Rectal smooth muscle tissue (tissue), 1 donor: ENCODE measurements at regions not wholly inside any gene's neighbourhood (a gene's known extent, or its start where the extent isn't known, plus 50 kb on each side); places are given as distances from the start of the nearest gene placed in this dataset.
"Not testable (repeated sequence)": the region's sequence is repeated elsewhere in the genome, so short reads cannot be mapped to it uniquely, and the experiment has no call there.

ENCODE experiments used
- H3K27ac ChIP-seq: one replicate; pipeline ENCODE4 v1.7.0; 2013; ENCODE audit warnings: low read depth, low read length, inconsistent platforms
- H3K27me3 ChIP-seq: one replicate; pipeline ENCODE4 v1.7.0; 2013; ENCODE audit warnings: low read length; ENCODE audit not compliant: control insufficient read depth, insufficient read depth
- H3K36me3 ChIP-seq: one replicate; pipeline ENCODE4 v1.7.0; 2013; ENCODE audit warnings: low read length; ENCODE audit not compliant: control insufficient read depth, insufficient read depth
- H3K4me1 ChIP-seq: one replicate; pipeline ENCODE4 v1.7.0; 2013; ENCODE audit warnings: low read length; ENCODE audit not compliant: control insufficient read depth, insufficient read depth
- H3K4me3 ChIP-seq: one replicate; pipeline ENCODE4 v1.7.0; 2013; ENCODE audit warnings: low read length
- H3K9ac ChIP-seq: one replicate; pipeline ENCODE4 v1.7.0; 2013; ENCODE audit warnings: low read length

GRCh38 chr5:89630064-89630463 lies 747.1 kb upstream of the MEF2C start:
- not testable (repeated sequence) for H3K36me3 ChIP-seq, H3K4me1 ChIP-seq, H3K9ac ChIP-seq, H3K4me3 ChIP-seq, H3K27ac ChIP-seq, H3K27me3 ChIP-seq

GRCh38 chr5:89628876-89629635 lies 746.1 kb upstream of the MEF2C start:
- no peak overlapping the region for H3K9ac ChIP-seq
- H3K27me3 ChIP-seq = no peaks in the 10 kb centered on the region
- no peaks in the 10 kb centered on the region for H3K36me3 ChIP-seq
- H3K4me1 ChIP-seq = no peaks in the 10 kb centered on the region
- no peak overlapping the region for H3K27ac ChIP-seq
- H3K4me3 ChIP-seq = no peak overlapping the region

GRCh38 chr5:89615839-89616518 lies 733.0 kb upstream of the MEF2C start:
- H3K27me3 ChIP-seq = no peaks in the 10 kb centered on the region
- H3K9ac ChIP-seq = no peak overlapping the region

GRCh38 chr5:89613222-89613956 lies 730.4 kb upstream of the MEF2C start:
- H3K36me3 ChIP-seq = no peaks in the 10 kb centered on the region
- H3K27me3 ChIP-seq = no peaks in the 10 kb centered on the region
- H3K4me1 ChIP-seq = no peaks in the 10 kb centered on the region
- no peak overlapping the region for H3K4me3 ChIP-seq
- H3K9ac ChIP-seq = no peak overlapping the region
- H3K27ac ChIP-seq = no peak overlapping the region

More at GRCh38 chr5:89615839-89616518, 733.0 kb upstream of the MEF2C start:
- no peaks in the 10 kb centered on the region for H3K4me1 ChIP-seq
- H3K27ac ChIP-seq = no peak overlapping the region
- no peak overlapping the region for H3K4me3 ChIP-seq
- no peaks in the 10 kb centered on the region for H3K36me3 ChIP-seq

GRCh38 chr5:89606939-89607534 lies 724.1 kb upstream of the MEF2C start:
- Histone ChIP-seq H3K36me3 (no peaks in the 10 kb centered on the region), H3K4me3 (no peak overlapping the region), H3K9ac (no peak overlapping the region), H3K27me3 (no peaks in the 10 kb centered on the region), H3K27ac (no peak overlapping the region), H3K4me1 (no peaks in the 10 kb centered on the region)

- no peak overlapping the region for H3K9ac ChIP-seq
- no peaks in the 10 kb centered on the region for H3K36me3 ChIP-seq
- no peak overlapping the region for H3K4me3 ChIP-seq
- H3K27ac ChIP-seq = no peak overlapping the region
- H3K4me1 ChIP-seq = no peaks in the 10 kb centered on the region
- no peaks in the 10 kb centered on the region for H3K27me3 ChIP-seq
These were observed 721.4 kb upstream of the MEF2C start for GRCh38 chr5:89604342-89604741.

GRCh38 chr5:89601880-89602279 lies 718.9 kb upstream of the MEF2C start:
- Histone ChIP-seq H3K4me1 (no peaks in the 10 kb centered on the region), H3K4me3 (no peak overlapping the region), H3K27me3 (no peaks in the 10 kb centered on the region), H3K27ac (no peak overlapping the region), H3K36me3 (no peaks in the 10 kb centered on the region), H3K9ac (no peak overlapping the region)

GRCh38 chr5:89597878-89598277 lies 714.9 kb upstream of the MEF2C start:
- H3K4me1 ChIP-seq = no peaks in the 10 kb centered on the region

GRCh38 chr5:89596821-89597220 lies 713.8 kb upstream of the MEF2C start:
- no peak overlapping the region for H3K27ac ChIP-seq
- no peaks in the 10 kb centered on the region for H3K36me3 ChIP-seq
- H3K27me3 ChIP-seq = no peaks in the 10 kb centered on the region
- H3K4me3 ChIP-seq = no peak overlapping the region
- no peak overlapping the region for H3K9ac ChIP-seq
- H3K4me1 ChIP-seq = no peaks in the 10 kb centered on the region

More at GRCh38 chr5:89597878-89598277, 714.9 kb upstream of the MEF2C start:
- Histone ChIP-seq H3K27me3 (no peaks in the 10 kb centered on the region), H3K9ac (no peak overlapping the region), H3K4me3 (no peak overlapping the region), H3K27ac (no peak overlapping the region), H3K36me3 (no peaks in the 10 kb centered on the region)

GRCh38 chr5:89595056-89595455 lies 712.1 kb upstream of the MEF2C start:
- H3K4me1 ChIP-seq = no peaks in the 10 kb centered on the region
- no peak overlapping the region for H3K4me3 ChIP-seq
- no peaks in the 10 kb centered on the region for H3K27me3 ChIP-seq
- H3K36me3 ChIP-seq = no peaks in the 10 kb centered on the region
- H3K9ac ChIP-seq = no peak overlapping the region
- no peak overlapping the region for H3K27ac ChIP-seq

GRCh38 chr5:89584339-89584956 lies 701.5 kb upstream of the MEF2C start:
- Histone ChIP-seq H3K27me3 (no peaks in the 10 kb centered on the region), H3K27ac (no peak overlapping the region), H3K4me1 (no peaks in the 10 kb centered on the region), H3K36me3 (no peaks in the 10 kb centered on the region), H3K9ac (no peak overlapping the region), H3K4me3 (no peak overlapping the region)

GRCh38 chr5:89583534-89583933 lies 700.5 kb upstream of the MEF2C start:
- Histone ChIP-seq H3K4me1 (no peaks in the 10 kb centered on the region), H3K4me3 (no peak overlapping the region), H3K27me3 (no peaks in the 10 kb centered on the region), H3K9ac (no peak overlapping the region), H3K27ac (no peak overlapping the region), H3K36me3 (no peaks in the 10 kb centered on the region)
